ENCODE measurements at regions not wholly inside any gene's neighbourhood (a gene's known extent, or its start where the extent isn't known, plus 50 kb on each side); places are given as distances from the start of the nearest gene placed in this dataset.

GRCh38 chr7:149621776-149622175, 124.2 kb upstream of the ZNF746 start:
- no peaks in the 10 kb centered on the region for H3K9me3 Mint-ChIP-seq
- no peak overlapping the region for H3K27ac Mint-ChIP-seq
- H3K36me3 Mint-ChIP-seq (ENCODE audit: low read depth) = peaks cover 45% of the 10 kb centered on the region
- peak overlapping the region; percentile 24 to 95 (median 38) for H3K4me3 Mint-ChIP-seq
- H3K27me3 Mint-ChIP-seq (ENCODE audit: low read depth) = no peaks in the 10 kb centered on the region
- peaks cover 45% of the 10 kb centered on the region for H3K4me1 Mint-ChIP-seq
- TF ChIP-seq CTCF (IDR thresholded peaks at IDR 0.05; ENCODE audit: unreplicated experiment in 3 of 3) = no peak

- no peak for TF ChIP-seq CTCF (IDR thresholded peaks at IDR 0.05; ENCODE audit: unreplicated experiment in 3 of 3)
- no peaks in the 10 kb centered on the region for H3K9me3 Mint-ChIP-seq
- H3K36me3 Mint-ChIP-seq (ENCODE audit: low read depth) = peaks cover 53% of the 10 kb centered on the region
- peak overlapping the region in 1 of 3 experiments; percentile 29 for H3K4me3 Mint-ChIP-seq
- H3K27ac Mint-ChIP-seq = no peak overlapping the region
- no peaks in the 10 kb centered on the region for H3K27me3 Mint-ChIP-seq (ENCODE audit: low read depth)
- H3K4me1 Mint-ChIP-seq = peaks cover 49% of the 10 kb centered on the region
These were observed 123.4 kb upstream of the ZNF746 start for GRCh38 chr7:149620961-149621360.

GRCh38 chr7:149616898-149617297, 119.3 kb upstream of the ZNF746 start:
- H3K4me1 Mint-ChIP-seq = peaks cover 27% of the 10 kb centered on the region
- peaks cover 87% of the 10 kb centered on the region for H3K36me3 Mint-ChIP-seq (ENCODE audit: low read depth)
- TF ChIP-seq CTCF (IDR thresholded peaks at IDR 0.05; ENCODE audit: unreplicated experiment in 3 of 3) = no peak
- no peaks in the 10 kb centered on the region for H3K9me3 Mint-ChIP-seq
- no peak overlapping the region for H3K27ac Mint-ChIP-seq
- no peaks in the 10 kb centered on the region for H3K27me3 Mint-ChIP-seq (ENCODE audit: low read depth)
- H3K4me3 Mint-ChIP-seq = no peak overlapping the region

- Mint-ChIP-seq H3K4me1 (peaks cover 27% of the 10 kb centered on the region), H3K4me3 (no peak overlapping the region), H3K36me3 (ENCODE audit: low read depth) (peaks cover 84% of the 10 kb centered on the region), H3K27me3 (ENCODE audit: low read depth) (no peaks in the 10 kb centered on the region), H3K27ac (peak overlapping the region in 1 of 3 experiments; percentile 31), H3K9me3 (no peaks in the 10 kb centered on the region)
- no peak for TF ChIP-seq CTCF (IDR thresholded peaks at IDR 0.05; ENCODE audit: unreplicated experiment in 3 of 3)
These were observed 118.2 kb upstream of the ZNF746 start for GRCh38 chr7:149615690-149616270.

GRCh38 chr7:149610441-149611011, 112.9 kb upstream of the ZNF746 start:
- H3K9me3 Mint-ChIP-seq = no peaks in the 10 kb centered on the region
- H3K36me3 Mint-ChIP-seq (ENCODE audit: low read depth) = peaks cover 85% of the 10 kb centered on the region
- peaks cover 20% of the 10 kb centered on the region for H3K4me1 Mint-ChIP-seq
- TF ChIP-seq CTCF (IDR thresholded peaks at IDR 0.05; ENCODE audit: unreplicated experiment in 3 of 3) = no peak
- H3K4me3 Mint-ChIP-seq = no peak overlapping the region
- no peaks in the 10 kb centered on the region for H3K27me3 Mint-ChIP-seq (ENCODE audit: low read depth)
- H3K27ac Mint-ChIP-seq = peak overlapping the region in 1 of 3 experiments; percentile 13

- Mint-ChIP-seq H3K9me3 (no peaks in the 10 kb centered on the region), H3K27ac (no peak overlapping the region), H3K4me3 (no peak overlapping the region), H3K36me3 (ENCODE audit: low read depth) (peaks cover 72% of the 10 kb centered on the region), H3K27me3 (ENCODE audit: low read depth) (no peaks in the 10 kb centered on the region), H3K4me1 (peaks cover 14% of the 10 kb centered on the region)
- no peak for TF ChIP-seq CTCF (IDR thresholded peaks at IDR 0.05; ENCODE audit: unreplicated experiment in 3 of 3)
These were observed 110.6 kb upstream of the ZNF746 start for GRCh38 chr7:149608168-149608567.
